ENCODE measurements at regions not wholly inside any gene's neighbourhood (a gene's known extent, or its start where the extent isn't known, plus 50 kb on each side); places are given as distances from the start of the nearest gene placed in this dataset.

- no peak overlapping the region for H3K4me3 ChIP-seq (ENCODE audit: low read length)
- TF ChIP-seq, protein P1, sequence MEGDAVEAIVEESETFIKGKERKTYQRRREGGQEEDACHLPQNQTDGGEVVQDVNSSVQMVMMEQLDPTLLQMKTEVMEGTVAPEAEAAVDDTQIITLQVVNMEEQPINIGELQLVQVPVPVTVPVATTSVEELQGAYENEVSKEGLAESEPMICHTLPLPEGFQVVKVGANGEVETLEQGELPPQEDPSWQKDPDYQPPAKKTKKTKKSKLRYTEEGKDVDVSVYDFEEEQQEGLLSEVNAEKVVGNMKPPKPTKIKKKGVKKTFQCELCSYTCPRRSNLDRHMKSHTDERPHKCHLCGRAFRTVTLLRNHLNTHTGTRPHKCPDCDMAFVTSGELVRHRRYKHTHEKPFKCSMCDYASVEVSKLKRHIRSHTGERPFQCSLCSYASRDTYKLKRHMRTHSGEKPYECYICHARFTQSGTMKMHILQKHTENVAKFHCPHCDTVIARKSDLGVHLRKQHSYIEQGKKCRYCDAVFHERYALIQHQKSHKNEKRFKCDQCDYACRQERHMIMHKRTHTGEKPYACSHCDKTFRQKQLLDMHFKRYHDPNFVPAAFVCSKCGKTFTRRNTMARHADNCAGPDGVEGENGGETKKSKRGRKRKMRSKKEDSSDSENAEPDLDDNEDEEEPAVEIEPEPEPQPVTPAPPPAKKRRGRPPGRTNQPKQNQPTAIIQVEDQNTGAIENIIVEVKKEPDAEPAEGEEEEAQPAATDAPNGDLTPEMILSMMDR (IDR thresholded peaks at IDR 0.05; ENCODE audit: insufficient read depth, low read depth, low read length, missing control alignments) = no peak
- no peak for DNase-seq (ENCODE audit: low read depth)
These were observed 207.7 kb upstream of the CFAP20DC start for GRCh38 chr3:59257506-59257905.

DNA sequence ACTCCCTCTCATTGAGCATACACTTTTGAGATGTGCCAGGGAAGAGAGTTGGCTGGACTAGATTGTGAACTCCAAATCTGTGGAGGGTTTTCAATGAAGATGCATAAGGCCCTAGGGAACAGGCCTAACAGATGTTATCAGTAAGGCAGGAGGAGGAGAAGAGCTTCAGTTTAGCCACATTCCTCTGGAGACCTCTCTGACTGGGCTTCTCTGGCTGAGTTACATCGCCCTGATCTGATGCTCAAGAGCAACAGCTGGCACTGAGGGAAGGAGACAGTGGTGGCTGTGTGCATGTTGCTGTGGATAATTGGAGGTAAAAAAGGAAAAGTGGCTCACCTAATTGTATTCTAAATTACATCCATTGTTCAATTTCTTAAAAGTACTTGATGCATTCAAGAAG lies 206.4 kb upstream of the CFAP20DC start:
- no peak for DNase-seq (ENCODE audit: low read depth)
- H3K4me3 ChIP-seq (ENCODE audit: low read length) = no peak overlapping the region
- TF ChIP-seq, protein P1 (IDR thresholded peaks at IDR 0.05; ENCODE audit: insufficient read depth, low read depth, low read length, missing control alignments) = no peak

- H3K4me3 ChIP-seq (ENCODE audit: low read length) = no peak overlapping the region
- DNase-seq (ENCODE audit: low read depth) = no peak
- TF ChIP-seq, protein P1 (IDR thresholded peaks at IDR 0.05; ENCODE audit: insufficient read depth, low read depth, low read length, missing control alignments) = no peak
These were observed 205.2 kb upstream of the CFAP20DC start for GRCh38 chr3:59254976-59255375.

- H3K4me3 ChIP-seq (ENCODE audit: low read length) = no peak overlapping the region
- DNase-seq (ENCODE audit: low read depth) = no peak
- TF ChIP-seq, protein P1 (IDR thresholded peaks at IDR 0.05; ENCODE audit: insufficient read depth, low read depth, low read length, missing control alignments) = no peak
These were observed 204.6 kb upstream of the CFAP20DC start for GRCh38 chr3:59254433-59254832.

- no peak overlapping the region for H3K4me3 ChIP-seq (ENCODE audit: low read length)
- TF ChIP-seq, protein P1 (IDR thresholded peaks at IDR 0.05; ENCODE audit: insufficient read depth, low read depth, low read length, missing control alignments) = no peak
- no peak for DNase-seq (ENCODE audit: low read depth)
These were observed 203.7 kb upstream of the CFAP20DC start for GRCh38 chr3:59253523-59253922.

DNA sequence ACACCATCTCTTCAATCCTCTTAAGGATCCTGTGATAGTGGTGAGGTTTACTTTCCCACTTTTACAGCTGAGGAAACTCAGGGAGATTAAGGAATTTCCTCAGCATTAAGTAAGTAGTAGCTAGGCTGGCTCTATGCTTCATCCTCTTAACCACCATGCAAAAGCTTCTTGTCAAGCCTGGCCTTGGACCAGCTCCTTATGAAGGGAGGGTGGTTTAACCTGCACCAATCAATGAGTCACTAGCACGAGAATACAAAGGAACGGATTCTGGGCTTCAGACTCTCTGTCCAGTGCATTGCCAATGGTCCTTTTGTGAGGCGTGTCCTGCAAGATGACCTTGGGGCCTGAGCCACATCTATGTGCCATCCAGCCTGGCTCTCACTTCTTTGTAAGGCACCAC lies 202.0 kb upstream of the CFAP20DC start:
- peak; percentile 63 for DNase-seq (ENCODE audit: low read depth)
- TF ChIP-seq, protein P1 (IDR thresholded peaks at IDR 0.05; ENCODE audit: insufficient read depth, low read depth, low read length, missing control alignments) = no peak
- H3K4me3 ChIP-seq (ENCODE audit: low read length) = no peak overlapping the region

DNA sequence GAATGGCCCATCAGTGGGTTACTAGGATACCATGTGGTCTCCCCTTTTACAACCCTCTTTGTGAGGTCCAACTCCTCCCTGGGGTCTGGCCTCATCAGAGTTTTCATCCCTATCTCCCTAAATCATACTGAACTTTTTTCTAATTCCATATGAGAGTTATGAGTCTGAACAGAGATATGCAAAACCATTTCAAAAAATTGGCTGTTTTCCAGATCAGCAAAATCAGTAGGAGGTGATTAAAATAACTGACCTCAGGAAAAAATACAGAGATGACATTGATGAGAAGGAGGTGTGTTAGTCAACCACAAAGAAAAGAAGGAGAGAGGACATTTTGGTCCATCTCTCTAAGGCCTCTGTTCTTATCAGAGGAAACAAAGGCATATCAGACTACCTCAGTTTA lies 200.8 kb upstream of the CFAP20DC start:
- DNase-seq (ENCODE audit: low read depth) = no peak
- H3K4me3 ChIP-seq (ENCODE audit: low read length) = no peak overlapping the region
- TF ChIP-seq, protein P1 (IDR thresholded peaks at IDR 0.05; ENCODE audit: insufficient read depth, low read depth, low read length, missing control alignments) = no peak
